GM12872 (cell line): ENCODE measurements at regions not wholly inside any gene's neighbourhood (a gene's known extent, or its start where the extent isn't known, plus 50 kb on each side); places are given as distances from the start of the nearest gene placed in this dataset.

Source experiments
- CTCF ChIP-seq: IDR thresholded peaks from 3 replicates; pipeline ENCODE4 v1.5.1; 2011; ENCODE audit warnings: low read depth, mild to moderate bottlenecking, low read length, moderate library complexity; ENCODE audit not compliant: insufficient read depth

- no peak for TF ChIP-seq CTCF
Observed at GRCh38 chr2:153595939-153596338, 117.4 kb upstream of the RPRM start.

- TF ChIP-seq CTCF = no peak
Observed at GRCh38 chr2:153601812-153602211, 123.2 kb upstream of the RPRM start.

- TF ChIP-seq CTCF = no peak
Observed at GRCh38 chr2:153604133-153604532, 125.6 kb upstream of the RPRM start.

- TF ChIP-seq CTCF = no peak
Observed at GRCh38 chr2:153606623-153607022, 128.1 kb upstream of the RPRM start.

GRCh38 chr2:153622285-153622684, 143.7 kb upstream of the RPRM start:
- TF ChIP-seq CTCF = no peak

GRCh38 chr2:153623020-153623419, 144.5 kb upstream of the RPRM start:
- TF ChIP-seq CTCF = no peak

GRCh38 chr2:153626676-153627075, 148.1 kb upstream of the RPRM start:
- TF ChIP-seq CTCF = no peak

- no peak for TF ChIP-seq CTCF
Observed at GRCh38 chr2:153635494-153635893, 156.9 kb upstream of the RPRM start.
